Activated CD4-positive, alpha-beta memory T cell treated with anti-CD3 and anti-CD28 coated beads, Interleukin-2, amount 10 ng/mL, durations not matched to agents 7 days and 5 days (primary cell): ENCODE measurements at regions not wholly inside any gene's neighbourhood (a gene's known extent, or its start where the extent isn't known, plus 50 kb on each side); places are given as distances from the start of the nearest gene placed in this dataset.

ENCODE experiments used
- CTCF ChIA-PET: fragments of 350-600 bp; sonication (Branson Sonifier 250); formaldehyde crosslinking; loops from one replicate; lab custom pipeline; 2021; ENCODE audit warnings: antibody characterized with exemption, inconsistent platforms; lab: Charles Lee
- POLR2A ChIA-PET: fragments of 350-600 bp; sonication (Branson Sonifier 250); formaldehyde crosslinking; loops from one replicate; lab custom pipeline; 2021; ENCODE audit warnings: antibody characterized with exemption; lab: Charles Lee
- DNase-seq: peaks from one replicate; pipeline ENCODE4 v3.0.0-alpha.2; 2020
- H3K27ac Mint-ChIP-seq: one replicate; pipeline ENCODE4 v1.8.0; 2021; ENCODE audit warnings: mild to moderate bottlenecking, mixed read lengths
- H3K27me3 Mint-ChIP-seq: one replicate; pipeline ENCODE4 v1.8.0; 2021; ENCODE audit warnings: mixed read lengths
- H3K36me3 Mint-ChIP-seq: one replicate; pipeline ENCODE4 v1.8.0; 2021; ENCODE audit warnings: low read depth, mixed read lengths
- H3K4me1 Mint-ChIP-seq: one replicate; pipeline ENCODE4 v1.8.0; 2021; ENCODE audit warnings: mixed read lengths
- H3K4me3 Mint-ChIP-seq: one replicate; pipeline ENCODE4 v1.8.0; 2021; ENCODE audit warnings: mild to moderate bottlenecking, mixed read lengths
- H3K9me3 Mint-ChIP-seq: one replicate; pipeline ENCODE4 v1.8.0; 2021; ENCODE audit warnings: mixed read lengths

GRCh38 chr5:168024306-168024705, 267.1 kb upstream of the WWC1 start:
- Mint-ChIP-seq H3K9me3 (no peaks in the 10 kb centered on the region), H3K27me3 (peaks cover 4% of the 10 kb centered on the region), H3K36me3 (no peaks in the 10 kb centered on the region), H3K4me3 (no peak overlapping the region), H3K4me1 (no peaks in the 10 kb centered on the region), H3K27ac (no peak overlapping the region)
- CTCF ChIA-PET: no interaction called here
- POLR2A ChIA-PET: no interaction called here
- no peak for DNase-seq

GRCh38 chr5:168027007-168027406, 264.4 kb upstream of the WWC1 start:
- Mint-ChIP-seq H3K27me3 (no peaks in the 10 kb centered on the region), H3K36me3 (no peaks in the 10 kb centered on the region), H3K4me1 (no peaks in the 10 kb centered on the region), H3K27ac (no peak overlapping the region), H3K9me3 (no peaks in the 10 kb centered on the region), H3K4me3 (no peak overlapping the region)
- DNase-seq: no peak
- ChIA-PET CTCF (no interaction called here), POLR2A (no interaction called here)

GRCh38 chr5:168030912-168031311, 260.5 kb upstream of the WWC1 start:
- H3K27me3 Mint-ChIP-seq: no peaks in the 10 kb centered on the region
- no peak overlapping the region for H3K27ac Mint-ChIP-seq
- POLR2A ChIA-PET: no interaction called here
- no peaks in the 10 kb centered on the region for H3K9me3 Mint-ChIP-seq
- CTCF ChIA-PET: no interaction called here
- no peak for DNase-seq
- H3K36me3 Mint-ChIP-seq: no peaks in the 10 kb centered on the region
- no peaks in the 10 kb centered on the region for H3K4me1 Mint-ChIP-seq
- H3K4me3 Mint-ChIP-seq: no peak overlapping the region

- Mint-ChIP-seq H3K4me3 (no peak overlapping the region), H3K9me3 (no peaks in the 10 kb centered on the region), H3K4me1 (no peaks in the 10 kb centered on the region), H3K36me3 (no peaks in the 10 kb centered on the region), H3K27me3 (no peaks in the 10 kb centered on the region), H3K27ac (no peak overlapping the region)
- POLR2A ChIA-PET: no interaction called here
- DNase-seq: no peak
- CTCF ChIA-PET: no interaction called here
These were observed 259.8 kb upstream of the WWC1 start for GRCh38 chr5:168031614-168032013.

GRCh38 chr5:168039039-168039438, 252.4 kb upstream of the WWC1 start:
- no peak for DNase-seq
- no peak overlapping the region for H3K4me3 Mint-ChIP-seq
- no peaks in the 10 kb centered on the region for H3K27me3 Mint-ChIP-seq
- ChIA-PET CTCF (no interaction called here), POLR2A (no interaction called here)
- no peaks in the 10 kb centered on the region for H3K9me3 Mint-ChIP-seq
- no peaks in the 10 kb centered on the region for H3K36me3 Mint-ChIP-seq
- H3K4me1 Mint-ChIP-seq: no peaks in the 10 kb centered on the region
- H3K27ac Mint-ChIP-seq: no peak overlapping the region

GRCh38 chr5:168039566-168040248, 251.7 kb upstream of the WWC1 start:
- Mint-ChIP-seq H3K4me3 (no peak overlapping the region), H3K36me3 (no peaks in the 10 kb centered on the region), H3K27ac (no peak overlapping the region), H3K4me1 (no peaks in the 10 kb centered on the region), H3K9me3 (no peaks in the 10 kb centered on the region), H3K27me3 (no peaks in the 10 kb centered on the region)
- ChIA-PET POLR2A (no interaction called here), CTCF (no interaction called here)
- DNase-seq: no peak

GRCh38 chr5:168041583-168041982, 249.9 kb upstream of the WWC1 start:
- Mint-ChIP-seq H3K36me3 (no peaks in the 10 kb centered on the region), H3K4me1 (no peaks in the 10 kb centered on the region), H3K9me3 (no peaks in the 10 kb centered on the region), H3K27ac (no peak overlapping the region), H3K4me3 (no peak overlapping the region), H3K27me3 (no peaks in the 10 kb centered on the region)
- CTCF ChIA-PET: no interaction called here
- no peak for DNase-seq
- POLR2A ChIA-PET: no interaction called here

- DNase-seq: no peak
- Mint-ChIP-seq H3K27ac (no peak overlapping the region), H3K36me3 (no peaks in the 10 kb centered on the region), H3K4me1 (no peaks in the 10 kb centered on the region), H3K27me3 (no peaks in the 10 kb centered on the region), H3K4me3 (no peak overlapping the region), H3K9me3 (no peaks in the 10 kb centered on the region)
- CTCF ChIA-PET: no interaction called here
- POLR2A ChIA-PET: no interaction called here
These were observed 249.0 kb upstream of the WWC1 start for GRCh38 chr5:168042284-168043068.

GRCh38 chr5:168046163-168046562, 245.3 kb upstream of the WWC1 start:
- CTCF ChIA-PET: no interaction called here

GRCh38 chr5:168047043-168047668, 244.3 kb upstream of the WWC1 start:
- Mint-ChIP-seq H3K9me3 (no peaks in the 10 kb centered on the region), H3K4me1 (no peaks in the 10 kb centered on the region), H3K27ac (no peak overlapping the region), H3K27me3 (no peaks in the 10 kb centered on the region), H3K36me3 (no peaks in the 10 kb centered on the region), H3K4me3 (no peak overlapping the region)
- DNase-seq: no peak
- ChIA-PET POLR2A (no interaction called here), CTCF (interaction anchor here (1.5 kb wide), 1 partner anchor 325 kb away, joined by 6 read pairs; no protein-coding TSS in a partner anchor)

More at GRCh38 chr5:168046163-168046562, 245.3 kb upstream of the WWC1 start:
- H3K36me3 Mint-ChIP-seq: no peaks in the 10 kb centered on the region
- no peak for DNase-seq
- H3K27ac Mint-ChIP-seq: no peak overlapping the region
- H3K4me3 Mint-ChIP-seq: no peak overlapping the region
- no peaks in the 10 kb centered on the region for H3K4me1 Mint-ChIP-seq
- POLR2A ChIA-PET: no interaction called here
- H3K27me3 Mint-ChIP-seq: no peaks in the 10 kb centered on the region
- H3K9me3 Mint-ChIP-seq: no peaks in the 10 kb centered on the region

- Mint-ChIP-seq H3K27me3 (no peaks in the 10 kb centered on the region), H3K4me1 (no peaks in the 10 kb centered on the region), H3K36me3 (no peaks in the 10 kb centered on the region), H3K4me3 (no peak overlapping the region), H3K9me3 (no peaks in the 10 kb centered on the region), H3K27ac (no peak overlapping the region)
- CTCF ChIA-PET: interaction anchor here (1.5 kb wide), 1 partner anchor 325 kb away, joined by 6 read pairs; no protein-coding TSS in a partner anchor
- POLR2A ChIA-PET: no interaction called here
- DNase-seq: no peak
These were observed 243.8 kb upstream of the WWC1 start for GRCh38 chr5:168047669-168048111.

- POLR2A ChIA-PET: no interaction called here
- Mint-ChIP-seq H3K27ac (no peak overlapping the region), H3K4me3 (no peak overlapping the region), H3K9me3 (no peaks in the 10 kb centered on the region), H3K27me3 (no peaks in the 10 kb centered on the region), H3K4me1 (no peaks in the 10 kb centered on the region), H3K36me3 (no peaks in the 10 kb centered on the region)
- DNase-seq: no peak
- CTCF ChIA-PET: no interaction called here
These were observed 243.0 kb upstream of the WWC1 start for GRCh38 chr5:168048486-168048885.

- ChIA-PET POLR2A (no interaction called here), CTCF (no interaction called here)
- Mint-ChIP-seq H3K27ac (no peak overlapping the region), H3K36me3 (no peaks in the 10 kb centered on the region), H3K9me3 (no peaks in the 10 kb centered on the region), H3K27me3 (no peaks in the 10 kb centered on the region), H3K4me3 (no peak overlapping the region), H3K4me1 (no peaks in the 10 kb centered on the region)
- DNase-seq: no peak
These were observed 238.8 kb upstream of the WWC1 start for GRCh38 chr5:168052686-168053085.
